ENCODE measurements at regions not wholly inside any gene's neighbourhood (a gene's known extent, or its start where the extent isn't known, plus 50 kb on each side); places are given as distances from the start of the nearest gene placed in this dataset.

- intact Hi-C loops (cut with DNase I): no loop called here
- H3K36me3 ChIP-seq: no peaks in the 10 kb centered on the region
- DNase-seq (no peak), ATAC-seq (no peak)
- WGBS, 4 donors: 58 to 86% (median 67%) methylated on average over 2 of the region's 2 CpGs
- TF ChIP-seq POLR2A (IDR thresholded peaks at IDR 0.05): no peak
- TF ChIP-seq, protein P1, sequence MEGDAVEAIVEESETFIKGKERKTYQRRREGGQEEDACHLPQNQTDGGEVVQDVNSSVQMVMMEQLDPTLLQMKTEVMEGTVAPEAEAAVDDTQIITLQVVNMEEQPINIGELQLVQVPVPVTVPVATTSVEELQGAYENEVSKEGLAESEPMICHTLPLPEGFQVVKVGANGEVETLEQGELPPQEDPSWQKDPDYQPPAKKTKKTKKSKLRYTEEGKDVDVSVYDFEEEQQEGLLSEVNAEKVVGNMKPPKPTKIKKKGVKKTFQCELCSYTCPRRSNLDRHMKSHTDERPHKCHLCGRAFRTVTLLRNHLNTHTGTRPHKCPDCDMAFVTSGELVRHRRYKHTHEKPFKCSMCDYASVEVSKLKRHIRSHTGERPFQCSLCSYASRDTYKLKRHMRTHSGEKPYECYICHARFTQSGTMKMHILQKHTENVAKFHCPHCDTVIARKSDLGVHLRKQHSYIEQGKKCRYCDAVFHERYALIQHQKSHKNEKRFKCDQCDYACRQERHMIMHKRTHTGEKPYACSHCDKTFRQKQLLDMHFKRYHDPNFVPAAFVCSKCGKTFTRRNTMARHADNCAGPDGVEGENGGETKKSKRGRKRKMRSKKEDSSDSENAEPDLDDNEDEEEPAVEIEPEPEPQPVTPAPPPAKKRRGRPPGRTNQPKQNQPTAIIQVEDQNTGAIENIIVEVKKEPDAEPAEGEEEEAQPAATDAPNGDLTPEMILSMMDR (IDR thresholded peaks at IDR 0.05): no peak
- no peaks in the 10 kb centered on the region for H3K4me1 ChIP-seq
- H3K27ac ChIP-seq: no peak overlapping the region
- H3K9me3 ChIP-seq: no peaks in the 10 kb centered on the region
- no peak overlapping the region for H3K4me3 ChIP-seq
- H3K27me3 ChIP-seq: no peaks in the 10 kb centered on the region
Measured at GRCh38 chr21:22889445-22889844, 1891.2 kb downstream of the NCAM2 start.

- Histone ChIP-seq H3K27me3 (no peaks in the 10 kb centered on the region), H3K4me1 (no peaks in the 10 kb centered on the region), H3K4me3 (no peak overlapping the region), H3K36me3 (no peaks in the 10 kb centered on the region), H3K9me3 (no peaks in the 10 kb centered on the region), H3K27ac (no peak overlapping the region)
- no peak for TF ChIP-seq POLR2A (IDR thresholded peaks at IDR 0.05)
- TF ChIP-seq, protein P1 (IDR thresholded peaks at IDR 0.05): no peak
- no peak for ATAC-seq
- no peak for DNase-seq
- intact Hi-C loops (cut with DNase I): no loop called here
- 73 to 84% (median 77%) methylated on average over 2 of the region's 2 CpGs for WGBS, 4 donors
Measured at GRCh38 chr21:22890656-22891055, 1892.4 kb downstream of the NCAM2 start.

DNA sequence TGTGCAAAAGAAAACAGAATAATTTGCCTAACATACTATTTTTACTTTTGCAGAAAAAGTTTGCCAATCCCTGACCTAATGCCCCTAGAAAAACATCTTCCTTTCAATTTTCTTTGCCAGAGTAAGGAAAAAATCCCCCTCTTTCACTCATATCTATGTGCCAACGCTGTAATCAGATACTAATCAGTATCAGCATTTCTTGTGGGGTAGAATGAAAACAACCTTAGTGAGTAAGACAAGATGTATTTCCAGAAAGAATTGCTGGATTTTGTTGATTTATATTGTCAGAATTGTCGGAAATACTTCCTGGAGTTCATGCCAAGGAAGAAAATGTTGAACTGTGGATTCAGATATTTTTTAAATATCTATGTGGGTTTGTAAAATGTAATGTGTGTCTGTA is 1893.8 kb downstream of the NCAM2 start:
- no peaks in the 10 kb centered on the region for H3K36me3 ChIP-seq
- no peak overlapping the region for H3K27ac ChIP-seq
- no peak for DNase-seq
- TF ChIP-seq POLR2A (IDR thresholded peaks at IDR 0.05): no peak
- TF ChIP-seq, protein P1 (IDR thresholded peaks at IDR 0.05): no peak
- intact Hi-C loops (cut with DNase I): no loop called here
- no peak for ATAC-seq
- H3K4me3 ChIP-seq: no peak overlapping the region
- H3K27me3 ChIP-seq: no peaks in the 10 kb centered on the region
- 33 to 44% (median 40%) methylated on average over 2 of the region's 2 CpGs for WGBS, 4 donors
- H3K4me1 ChIP-seq: no peaks in the 10 kb centered on the region
- no peaks in the 10 kb centered on the region for H3K9me3 ChIP-seq

DNA sequence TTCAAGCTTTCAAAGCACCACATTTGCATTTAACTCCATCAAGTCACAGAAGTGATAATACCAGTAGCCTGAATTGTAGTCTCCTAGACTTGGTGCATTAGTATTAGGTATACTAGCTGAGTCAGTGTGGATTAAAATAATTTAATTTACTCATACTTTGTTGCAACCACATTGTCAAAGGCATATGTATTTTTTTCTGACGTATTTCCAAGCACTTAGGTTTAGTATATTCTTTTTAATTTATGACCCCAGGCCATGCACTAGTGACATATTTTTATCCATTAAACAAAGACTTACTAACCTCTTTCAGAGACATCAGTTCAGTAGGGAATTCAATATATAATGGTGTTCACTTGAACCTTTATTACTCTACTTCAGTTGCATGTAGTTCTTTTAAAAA is 1894.5 kb downstream of the NCAM2 start:
- no peak for ATAC-seq
- H3K27ac ChIP-seq: no peak overlapping the region
- 88 to 94% (median 90%) methylated on average over 1 of the region's 1 CpG for WGBS, 4 donors
- H3K27me3 ChIP-seq: no peaks in the 10 kb centered on the region
- no peak for TF ChIP-seq POLR2A (IDR thresholded peaks at IDR 0.05)
- TF ChIP-seq, protein P1 (IDR thresholded peaks at IDR 0.05): no peak
- no peak for DNase-seq
- no peak overlapping the region for H3K4me3 ChIP-seq
- H3K9me3 ChIP-seq: no peaks in the 10 kb centered on the region
- H3K36me3 ChIP-seq: no peaks in the 10 kb centered on the region
- intact Hi-C loops (cut with DNase I): no loop called here
- H3K4me1 ChIP-seq: no peaks in the 10 kb centered on the region
